GM12891 (cell line): ENCODE measurements at regions not wholly inside any gene's neighbourhood (a gene's known extent, or its start where the extent isn't known, plus 50 kb on each side); places are given as distances from the start of the nearest gene placed in this dataset.

Source experiments
- PAX5 ChIP-seq: IDR thresholded peaks from 2 replicates; pipeline ENCODE4 v1.6.1; 2011; ENCODE audit warnings: low read length, moderate library complexity, mild to moderate bottlenecking; ENCODE audit not compliant: insufficient read depth, severe bottlenecking
- POLR2AphosphoS5 ChIP-seq: IDR thresholded peaks from 2 replicates; pipeline ENCODE4 v1.6.1; 2011; ENCODE audit warnings: low read depth, low read length, control low read depth

DNA sequence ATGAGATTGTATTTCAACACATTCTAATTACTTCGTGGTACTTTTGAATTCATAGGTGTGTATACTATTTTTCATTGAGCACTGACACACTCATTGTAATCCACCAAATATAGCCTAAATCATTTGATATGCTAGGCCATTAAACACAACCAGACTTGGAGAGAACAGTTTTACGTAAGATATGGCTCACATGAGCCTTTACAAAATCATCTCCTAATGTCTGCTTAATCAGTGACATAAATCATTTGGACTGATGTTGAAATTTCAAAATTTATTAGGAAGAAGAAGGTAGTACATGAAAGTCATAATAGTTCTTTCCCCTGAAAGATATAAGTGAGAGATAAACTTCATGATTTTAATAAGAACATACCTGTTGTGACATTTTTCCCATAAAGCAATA, 550.2 kb upstream of the LINC00305 start:
- TF ChIP-seq PAX5 (no peak), POLR2AphosphoS5 (no peak)
